GM21619 (cell line): ENCODE measurements at regions not wholly inside any gene's neighbourhood (a gene's known extent, or its start where the extent isn't known, plus 50 kb on each side); places are given as distances from the start of the nearest gene placed in this dataset.

ENCODE experiments used
- ATAC-seq: cut with Tn5 transposase; IDR thresholded peaks from one replicate; pipeline ENCODE4 v1.9.1; 2021; ENCODE audit not compliant: unreplicated experiment

GRCh38 chr2:75288760-75289159 lies 89.4 kb upstream of the TACR1 start:
- ATAC-seq: no peak

- peak; percentile 63 for ATAC-seq
Observed at GRCh38 chr2:75287624-75288316, 88.5 kb upstream of the TACR1 start.

- ATAC-seq: no peak
Observed at GRCh38 chr2:75284345-75284744, 85.0 kb upstream of the TACR1 start.

- ATAC-seq: no peak
Observed at GRCh38 chr2:75278821-75279379, 79.6 kb upstream of the TACR1 start.

- no peak for ATAC-seq
Observed at GRCh38 chr2:75278314-75278713, 79.0 kb upstream of the TACR1 start.

GRCh38 chr2:75277111-75277510 lies 77.8 kb upstream of the TACR1 start:
- no peak for ATAC-seq

GRCh38 chr2:75276093-75277029 lies 77.0 kb upstream of the TACR1 start:
- ATAC-seq: no peak

GRCh38 chr2:75274936-75275335 lies 75.6 kb upstream of the TACR1 start:
- no peak for ATAC-seq

GRCh38 chr2:75268112-75268511 lies 68.8 kb upstream of the TACR1 start:
- ATAC-seq: no peak

- no peak for ATAC-seq
Observed at GRCh38 chr2:75261923-75262322, 62.6 kb upstream of the TACR1 start.

GRCh38 chr2:75260946-75261345 lies 61.6 kb upstream of the TACR1 start:
- ATAC-seq: no peak

- ATAC-seq: no peak
Observed at GRCh38 chr2:75258620-75259019, 59.3 kb upstream of the TACR1 start.

GRCh38 chr2:75256485-75256884 lies 57.2 kb upstream of the TACR1 start:
- no peak for ATAC-seq

- ATAC-seq: no peak
Observed at GRCh38 chr2:75253526-75253925, 54.2 kb upstream of the TACR1 start.

GRCh38 chr2:75251896-75252295 lies 52.6 kb upstream of the TACR1 start:
- no peak for ATAC-seq
